ENCODE measurements at regions not wholly inside any gene's neighbourhood (a gene's known extent, or its start where the extent isn't known, plus 50 kb on each side); places are given as distances from the start of the nearest gene placed in this dataset.
"Not testable (repeated sequence)": the region's sequence is repeated elsewhere in the genome, so short reads cannot be mapped to it uniquely, and the experiment has no call there.

DNA sequence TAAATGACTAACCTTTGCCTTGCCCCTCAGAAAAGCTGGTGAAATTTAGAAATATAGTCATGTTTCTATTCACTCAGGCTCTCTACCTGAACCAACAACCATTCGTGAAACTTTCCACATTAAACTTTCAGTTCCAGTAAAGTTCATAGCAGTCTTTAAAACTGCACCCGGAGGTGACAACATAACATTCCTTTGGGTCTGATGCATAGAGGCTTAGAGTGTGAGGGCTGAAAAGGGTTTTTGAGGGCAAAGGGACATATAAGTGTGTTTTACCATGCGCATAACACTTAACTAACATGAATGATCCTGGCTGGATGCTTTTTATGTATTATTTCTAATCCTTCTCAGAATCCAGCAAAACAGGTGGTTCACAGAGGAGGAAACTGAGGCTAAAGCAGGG, 471.7 kb upstream of the MCTP2 start:
- Histone ChIP-seq H3K27ac (ENCODE audit: low read length) (no peak overlapping the region), H3K9ac (ENCODE audit: low read depth, low read length) (no peak overlapping the region), H3K36me3 (ENCODE audit: insufficient read depth, low read length) (no peaks in the 10 kb centered on the region), H3K4me1 (ENCODE audit: insufficient read depth, low read length) (0 out of 2 replicates have a peak, but pooled peaks cover 2% of the 10 kb centered on the region), H3K27me3 (ENCODE audit: insufficient read depth, low read length, poor library complexity) (no peaks in the 10 kb centered on the region), H4K20me1 (ENCODE audit: insufficient read depth, low read length) (no peaks in the 10 kb centered on the region), H3K79me2 (ENCODE audit: insufficient read depth, low read length) (no peaks in the 10 kb centered on the region), H3K4me3 (ENCODE audit: low read depth in 1 of 2, low read length in 2 of 2) (no peak overlapping the region), H2AFZ (ENCODE audit: low read depth, low read length) (no peak overlapping the region), H3K4me2 (ENCODE audit: insufficient read depth, low read length) (no peak overlapping the region), H3K9me3 (ENCODE audit: insufficient read depth, low read length, severe bottlenecking) (no peaks in the 10 kb centered on the region)
- DNase-seq (no peak), ATAC-seq (ENCODE audit: insufficient read depth, low read depth) (no peak)
- no peak for TF ChIP-seq EZH2 (IDR thresholded peaks at IDR 0.05; ENCODE audit: borderline replicate concordance, low read depth, low read length, severe bottlenecking)
- TF ChIP-seq, protein P1, sequence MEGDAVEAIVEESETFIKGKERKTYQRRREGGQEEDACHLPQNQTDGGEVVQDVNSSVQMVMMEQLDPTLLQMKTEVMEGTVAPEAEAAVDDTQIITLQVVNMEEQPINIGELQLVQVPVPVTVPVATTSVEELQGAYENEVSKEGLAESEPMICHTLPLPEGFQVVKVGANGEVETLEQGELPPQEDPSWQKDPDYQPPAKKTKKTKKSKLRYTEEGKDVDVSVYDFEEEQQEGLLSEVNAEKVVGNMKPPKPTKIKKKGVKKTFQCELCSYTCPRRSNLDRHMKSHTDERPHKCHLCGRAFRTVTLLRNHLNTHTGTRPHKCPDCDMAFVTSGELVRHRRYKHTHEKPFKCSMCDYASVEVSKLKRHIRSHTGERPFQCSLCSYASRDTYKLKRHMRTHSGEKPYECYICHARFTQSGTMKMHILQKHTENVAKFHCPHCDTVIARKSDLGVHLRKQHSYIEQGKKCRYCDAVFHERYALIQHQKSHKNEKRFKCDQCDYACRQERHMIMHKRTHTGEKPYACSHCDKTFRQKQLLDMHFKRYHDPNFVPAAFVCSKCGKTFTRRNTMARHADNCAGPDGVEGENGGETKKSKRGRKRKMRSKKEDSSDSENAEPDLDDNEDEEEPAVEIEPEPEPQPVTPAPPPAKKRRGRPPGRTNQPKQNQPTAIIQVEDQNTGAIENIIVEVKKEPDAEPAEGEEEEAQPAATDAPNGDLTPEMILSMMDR (IDR thresholded peaks at IDR 0.05; ENCODE audit: borderline replicate concordance, extremely low read depth, low read length, poor library complexity, severe bottlenecking), result no peak

DNA sequence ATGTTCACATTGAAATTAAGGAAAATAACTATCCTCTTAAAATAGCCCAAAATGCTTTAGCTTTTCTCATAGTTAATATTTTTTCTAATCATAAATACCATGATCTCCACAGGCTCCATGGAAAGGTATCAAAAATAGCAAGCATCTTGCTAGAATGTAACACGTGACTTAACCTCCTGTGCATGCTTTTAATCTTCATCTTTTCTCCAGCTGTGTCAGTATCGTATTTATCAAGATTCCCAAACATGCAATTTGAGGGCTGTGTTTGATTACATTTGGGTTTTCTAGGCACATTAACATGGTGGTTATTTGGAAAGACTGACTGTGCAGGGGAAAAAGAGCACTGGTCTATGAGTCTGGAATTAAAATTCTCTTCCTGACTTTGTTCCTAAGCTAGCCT, 472.5 kb upstream of the MCTP2 start:
- no peaks in the 10 kb centered on the region for H4K20me1 ChIP-seq (ENCODE audit: insufficient read depth, low read length)
- no peak overlapping the region for H3K4me2 ChIP-seq (ENCODE audit: insufficient read depth, low read length)
- ATAC-seq (ENCODE audit: insufficient read depth, low read depth) (no peak), DNase-seq (no peak)
- H2AFZ ChIP-seq (ENCODE audit: low read depth, low read length), result no peak overlapping the region
- H3K36me3 ChIP-seq (ENCODE audit: insufficient read depth, low read length), result no peaks in the 10 kb centered on the region
- no peak for TF ChIP-seq EZH2 (IDR thresholded peaks at IDR 0.05; ENCODE audit: borderline replicate concordance, low read depth, low read length, severe bottlenecking)
- TF ChIP-seq, protein P1 (IDR thresholded peaks at IDR 0.05; ENCODE audit: borderline replicate concordance, extremely low read depth, low read length, poor library complexity, severe bottlenecking), result no peak
- H3K4me3 ChIP-seq (ENCODE audit: low read depth in 1 of 2, low read length in 2 of 2), result no peak overlapping the region
- H3K79me2 ChIP-seq (ENCODE audit: insufficient read depth, low read length), result no peaks in the 10 kb centered on the region
- H3K9ac ChIP-seq (ENCODE audit: low read depth, low read length), result no peak overlapping the region
- no peaks in the 10 kb centered on the region for H3K9me3 ChIP-seq (ENCODE audit: insufficient read depth, low read length, severe bottlenecking)
- no peak overlapping the region for H3K27ac ChIP-seq (ENCODE audit: low read length)
- 0 out of 2 replicates have a peak, but pooled peaks cover 2% of the 10 kb centered on the region for H3K4me1 ChIP-seq (ENCODE audit: insufficient read depth, low read length)
- no peaks in the 10 kb centered on the region for H3K27me3 ChIP-seq (ENCODE audit: insufficient read depth, low read length, poor library complexity)

DNA sequence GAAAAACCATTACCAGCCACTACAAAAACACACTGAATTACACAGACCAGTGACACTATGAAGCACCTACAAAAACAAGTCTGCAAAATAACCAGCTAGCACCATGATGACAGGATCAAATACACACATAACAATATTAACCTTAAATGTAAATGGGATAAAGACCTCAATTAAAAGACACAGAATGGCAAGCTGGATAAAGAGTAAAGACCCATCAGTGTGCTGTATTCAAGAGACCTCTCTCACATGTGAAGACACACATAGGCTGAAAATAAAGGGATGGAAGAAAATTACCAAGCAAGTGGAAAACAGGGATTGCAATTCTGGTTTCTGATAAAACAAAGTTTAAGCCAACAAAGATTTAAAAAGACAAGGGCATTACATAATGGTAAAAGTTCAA, 482.7 kb upstream of the MCTP2 start:
- Histone ChIP-seq H3K9me3 (ENCODE audit: insufficient read depth, low read length, severe bottlenecking) (peaks cover 22% of the 10 kb centered on the region), H3K27me3 (ENCODE audit: insufficient read depth, low read length, poor library complexity) (no peaks in the 10 kb centered on the region), H4K20me1 (ENCODE audit: insufficient read depth, low read length) (no peaks in the 10 kb centered on the region), H3K36me3 (ENCODE audit: insufficient read depth, low read length) (no peaks in the 10 kb centered on the region), H2AFZ (ENCODE audit: low read depth, low read length) (no peak overlapping the region), H3K4me2 (ENCODE audit: insufficient read depth, low read length) (no peak overlapping the region), H3K4me3 (ENCODE audit: low read depth in 1 of 2, low read length in 2 of 2) (no peak overlapping the region), H3K79me2 (ENCODE audit: insufficient read depth, low read length) (no peaks in the 10 kb centered on the region), H3K27ac (ENCODE audit: low read length) (no peak overlapping the region), H3K9ac (ENCODE audit: low read depth, low read length) (no peak overlapping the region), H3K4me1 (ENCODE audit: insufficient read depth, low read length) (peaks cover 18% of the 10 kb centered on the region)
- ATAC-seq (ENCODE audit: insufficient read depth, low read depth) (no peak), DNase-seq (no peak)
- TF ChIP-seq, protein P1 (IDR thresholded peaks at IDR 0.05; ENCODE audit: borderline replicate concordance, extremely low read depth, low read length, poor library complexity, severe bottlenecking), result no peak
- no peak for TF ChIP-seq EZH2 (IDR thresholded peaks at IDR 0.05; ENCODE audit: borderline replicate concordance, low read depth, low read length, severe bottlenecking)

DNA sequence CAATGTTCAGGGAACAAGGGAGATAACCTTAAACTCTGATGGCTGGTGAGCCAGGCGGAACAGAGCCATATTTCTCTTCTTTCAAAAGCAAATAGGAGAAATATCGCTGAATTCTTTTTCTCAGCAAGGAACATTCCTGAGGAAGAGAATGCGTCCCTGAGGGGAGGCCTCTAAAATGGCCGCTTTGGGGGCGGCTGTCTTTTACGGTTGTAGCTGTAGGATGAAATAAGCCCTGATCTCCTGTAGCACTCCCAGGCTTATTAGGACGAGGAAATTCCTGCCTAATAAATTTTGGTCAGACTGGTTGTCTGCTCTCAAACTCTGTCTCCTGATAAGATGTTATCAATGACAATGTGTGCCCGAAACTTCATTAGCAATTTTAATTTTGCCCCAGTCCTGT, 496.4 kb upstream of the MCTP2 start:
- not testable (repeated sequence) for ATAC-seq (ENCODE audit: insufficient read depth, low read depth); H3K4me3 ChIP-seq (ENCODE audit: low read depth in 1 of 2, low read length in 2 of 2); H3K4me1 ChIP-seq (ENCODE audit: insufficient read depth, low read length)

More for the DNA sequence above, 496.4 kb upstream of the MCTP2 start:
- not testable (repeated sequence) for H4K20me1 ChIP-seq (ENCODE audit: insufficient read depth, low read length); H3K79me2 ChIP-seq (ENCODE audit: insufficient read depth, low read length); H3K4me2 ChIP-seq (ENCODE audit: insufficient read depth, low read length); H3K36me3 ChIP-seq (ENCODE audit: insufficient read depth, low read length); H3K27ac ChIP-seq (ENCODE audit: low read length); H3K9ac ChIP-seq (ENCODE audit: low read depth, low read length); H2AFZ ChIP-seq (ENCODE audit: low read depth, low read length); DNase-seq; H3K27me3 ChIP-seq (ENCODE audit: insufficient read depth, low read length, poor library complexity)
- H3K9me3 ChIP-seq (ENCODE audit: insufficient read depth, low read length, severe bottlenecking), result peaks cover 11% of the 10 kb centered on the region
